DND-41 (cell line): ENCODE measurements at regions not wholly inside any gene's neighbourhood (a gene's known extent, or its start where the extent isn't known, plus 50 kb on each side); places are given as distances from the start of the nearest gene placed in this dataset.

Experiments used
- ATAC-seq: fragments of 200-7000 bp; cut with Tn5 transposase; 3 replicates; pipeline ENCODE4 v1.9.1; 2021; ENCODE audit warnings: low read depth; ENCODE audit not compliant: insufficient read depth
- DNase-seq: peaks from one replicate; pipeline ENCODE4 v3.0.0-alpha.2; 2020
- H2AFZ ChIP-seq: 2 replicates; pipeline ENCODE4 v1.6.0; 2012; ENCODE audit warnings: low read depth, low read length
- H3K27ac ChIP-seq: 2 replicates; pipeline ENCODE4 v1.5.1; 2012; ENCODE audit warnings: low read length, inconsistent platforms
- H3K27me3 ChIP-seq: fragments of 200-600 bp; sonication (generic); 2 replicates; pipeline ENCODE4 v1.6.0; 2012; ENCODE audit warnings: low read length, mild to moderate bottlenecking, inconsistent platforms; ENCODE audit not compliant: insufficient read depth, poor library complexity
- H3K36me3 ChIP-seq: 2 replicates; pipeline ENCODE4 v1.5.1; 2012; ENCODE audit warnings: low read length, inconsistent platforms; ENCODE audit not compliant: insufficient read depth
- H3K4me1 ChIP-seq: 2 replicates; pipeline ENCODE4 v1.5.1; 2012; ENCODE audit warnings: mild to moderate bottlenecking, low read length; ENCODE audit not compliant: insufficient read depth
- H3K4me2 ChIP-seq: 2 replicates; pipeline ENCODE4 v1.6.0; 2012; ENCODE audit warnings: mild to moderate bottlenecking, moderate library complexity, low read length, inconsistent platforms; ENCODE audit not compliant: insufficient read depth
- H3K4me3 ChIP-seq, 2 experiments: fragments of 200-600 bp in 1 of 2; shearing (Covaris generic) in 1 of 2; 2 replicates each; pipeline ENCODE4 v1.5.1; 2012 to 2016; ENCODE audit warnings: inconsistent platforms in 2 of 2, low read length in 2 of 2, mild to moderate bottlenecking in 2 of 2, low read depth in 1 of 2, moderate library complexity in 1 of 2
- H3K79me2 ChIP-seq: 2 replicates; pipeline ENCODE4 v1.6.0; 2012; ENCODE audit warnings: low read length, inconsistent platforms; ENCODE audit not compliant: insufficient read depth
- H3K9ac ChIP-seq: 2 replicates; pipeline ENCODE4 v1.6.0; 2012; ENCODE audit warnings: low read depth, mild to moderate bottlenecking, inconsistent platforms, low read length, moderate library complexity
- H3K9me3 ChIP-seq: 2 replicates; pipeline ENCODE4 v1.5.1; 2012; ENCODE audit warnings: low read length, moderate library complexity, mild to moderate bottlenecking, inconsistent platforms; ENCODE audit not compliant: insufficient read depth, severe bottlenecking
- H4K20me1 ChIP-seq: 2 replicates; pipeline ENCODE4 v1.6.0; 2012; ENCODE audit warnings: low read length; ENCODE audit not compliant: insufficient read depth
- CTCF ChIP-seq: IDR thresholded peaks from 2 replicates; pipeline ENCODE4 v1.5.1; 2012; ENCODE audit warnings: borderline replicate concordance, low read length, moderate library complexity, mild to moderate bottlenecking; ENCODE audit not compliant: poor library complexity, severe bottlenecking; ENCODE audit errors: extremely low read depth
- EZH2 ChIP-seq: IDR thresholded peaks from 3 replicates; pipeline ENCODE4 v1.6.1; 2012; ENCODE audit warnings: borderline replicate concordance, low read depth, mild to moderate bottlenecking, moderate library complexity, low read length, inconsistent platforms; ENCODE audit not compliant: severe bottlenecking

GRCh38 chr6:112735129-112735528, 388.0 kb downstream of the RFPL4B start:
- DNase-seq (no peak), ATAC-seq (no peak)
- H2AFZ ChIP-seq, result no peak overlapping the region
- H3K27me3 ChIP-seq, result no peaks in the 10 kb centered on the region
- H3K27ac ChIP-seq, result no peak overlapping the region
- H4K20me1 ChIP-seq, result no peaks in the 10 kb centered on the region
- TF ChIP-seq EZH2 (no peak), CTCF (no peak)
- no peaks in the 10 kb centered on the region for H3K9me3 ChIP-seq
- H3K4me1 ChIP-seq, result no peaks in the 10 kb centered on the region
- H3K4me2 ChIP-seq, result no peak overlapping the region
- H3K36me3 ChIP-seq, result no peaks in the 10 kb centered on the region
- no peaks in the 10 kb centered on the region for H3K79me2 ChIP-seq
- H3K4me3 ChIP-seq, result no peak overlapping the region
- no peak overlapping the region for H3K9ac ChIP-seq

- Histone ChIP-seq H3K27ac (no peak overlapping the region), H3K79me2 (no peaks in the 10 kb centered on the region), H3K4me2 (no peak overlapping the region), H3K4me1 (no peaks in the 10 kb centered on the region), H3K36me3 (no peaks in the 10 kb centered on the region), H3K4me3 (no peak overlapping the region), H3K9ac (no peak overlapping the region), H3K27me3 (no peaks in the 10 kb centered on the region), H3K9me3 (no peaks in the 10 kb centered on the region), H4K20me1 (no peaks in the 10 kb centered on the region), H2AFZ (no peak overlapping the region)
- TF ChIP-seq CTCF (no peak), EZH2 (no peak)
- ATAC-seq (no peak), DNase-seq (no peak)
Measured at GRCh38 chr6:112739766-112740165, 392.6 kb downstream of the RFPL4B start.

- no peaks in the 10 kb centered on the region for H3K4me1 ChIP-seq
- no peak overlapping the region for H2AFZ ChIP-seq
- no peaks in the 10 kb centered on the region for H3K36me3 ChIP-seq
- no peak overlapping the region for H3K4me2 ChIP-seq
- no peaks in the 10 kb centered on the region for H3K27me3 ChIP-seq
- H4K20me1 ChIP-seq, result no peaks in the 10 kb centered on the region
- H3K9me3 ChIP-seq, result no peaks in the 10 kb centered on the region
- no peak overlapping the region for H3K27ac ChIP-seq
- no peak overlapping the region for H3K4me3 ChIP-seq
- DNase-seq, result no peak
- TF ChIP-seq EZH2 (no peak), CTCF (no peak)
- no peak overlapping the region for H3K9ac ChIP-seq
- no peak for ATAC-seq
- no peaks in the 10 kb centered on the region for H3K79me2 ChIP-seq
Measured at GRCh38 chr6:112743323-112743722, 396.2 kb downstream of the RFPL4B start.

GRCh38 chr6:112744827-112745226, 397.7 kb downstream of the RFPL4B start:
- Histone ChIP-seq H3K4me1 (no peaks in the 10 kb centered on the region), H3K9ac (no peak overlapping the region), H2AFZ (no peak overlapping the region), H3K27me3 (no peaks in the 10 kb centered on the region), H3K4me2 (no peak overlapping the region), H3K79me2 (no peaks in the 10 kb centered on the region), H3K36me3 (no peaks in the 10 kb centered on the region), H3K4me3 (no peak overlapping the region), H4K20me1 (no peaks in the 10 kb centered on the region), H3K27ac (no peak overlapping the region), H3K9me3 (no peaks in the 10 kb centered on the region)
- no peak for TF ChIP-seq CTCF
- TF ChIP-seq EZH2, result no peak
- no peak for ATAC-seq
- no peak for DNase-seq
